ENCODE measurements at regions not wholly inside any gene's neighbourhood (a gene's known extent, or its start where the extent isn't known, plus 50 kb on each side); places are given as distances from the start of the nearest gene placed in this dataset.

DNA sequence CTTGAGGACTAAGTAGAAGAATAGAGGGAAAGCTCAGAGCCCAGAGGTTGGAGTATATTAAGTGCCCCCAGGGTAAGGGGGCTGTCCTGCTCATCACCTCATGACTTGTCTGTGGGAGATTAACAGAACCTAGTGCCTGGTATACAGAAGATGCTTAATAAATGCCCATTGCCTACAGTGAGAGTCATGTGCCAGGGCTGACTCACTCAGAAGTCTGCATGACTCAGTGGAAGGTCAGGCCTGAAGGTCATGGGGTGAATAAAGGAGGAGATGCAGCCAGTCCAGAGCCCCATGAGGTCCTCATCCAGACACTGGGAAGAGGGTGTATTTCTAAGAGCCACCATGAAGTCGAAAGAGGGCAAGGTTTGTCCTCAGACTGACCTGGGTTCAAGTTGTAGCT, 62.5 kb upstream of the TLE3 start:
- DNase-seq (ENCODE audit: low spot score), result no peak

DNA sequence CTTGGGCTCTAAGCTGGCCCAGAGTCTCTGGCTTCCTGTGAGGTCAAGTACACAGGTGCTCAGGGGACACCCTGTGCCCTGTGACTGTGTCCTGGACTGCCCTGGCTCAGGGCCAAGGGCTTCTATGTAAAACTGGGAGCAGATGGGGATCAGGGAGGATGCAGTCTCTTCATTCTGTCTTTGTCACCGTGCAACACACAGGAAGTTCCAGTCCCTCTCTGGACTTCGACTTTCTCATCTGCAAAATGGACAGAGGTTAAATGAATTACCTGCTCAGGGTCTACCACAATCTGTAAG, 61.9 kb upstream of the TLE3 start:
- no peak for DNase-seq (ENCODE audit: low spot score)

DNA sequence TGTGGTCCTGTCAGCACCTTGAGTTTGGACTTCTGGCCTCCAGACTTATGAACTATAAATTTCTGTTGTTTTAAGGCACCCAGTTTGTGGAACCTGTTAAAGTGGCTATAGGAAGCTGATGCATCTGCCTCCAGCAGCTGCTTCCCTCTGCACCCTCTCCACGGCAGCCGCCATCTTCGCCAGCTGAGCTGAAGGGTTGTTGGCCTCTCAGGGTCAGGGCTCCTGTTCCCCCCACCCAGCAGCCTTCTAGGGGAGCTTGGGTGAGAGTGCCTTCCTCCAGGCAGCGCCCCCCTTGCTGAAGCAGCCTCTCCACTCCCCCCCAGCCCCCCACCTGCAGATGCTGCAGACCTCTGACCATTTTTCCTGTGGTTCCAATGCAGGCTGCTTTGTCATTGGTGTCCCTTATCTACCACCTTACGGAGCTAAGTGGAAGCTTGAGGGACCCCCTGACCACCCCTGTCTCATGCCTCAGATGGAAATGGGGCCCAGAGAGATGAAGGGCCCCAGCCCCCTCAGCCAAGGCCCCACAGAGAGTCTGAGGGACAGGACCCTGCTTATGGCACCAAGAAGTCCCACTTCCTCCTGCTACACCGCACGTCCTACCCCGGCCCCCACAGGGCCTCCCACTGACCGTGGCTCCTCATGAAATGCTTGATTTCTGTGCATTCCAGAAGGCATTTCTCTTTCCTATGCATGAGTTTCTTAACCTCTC, 61.4 kb upstream of the TLE3 start:
- DNase-seq (ENCODE audit: low spot score), result no peak

DNA sequence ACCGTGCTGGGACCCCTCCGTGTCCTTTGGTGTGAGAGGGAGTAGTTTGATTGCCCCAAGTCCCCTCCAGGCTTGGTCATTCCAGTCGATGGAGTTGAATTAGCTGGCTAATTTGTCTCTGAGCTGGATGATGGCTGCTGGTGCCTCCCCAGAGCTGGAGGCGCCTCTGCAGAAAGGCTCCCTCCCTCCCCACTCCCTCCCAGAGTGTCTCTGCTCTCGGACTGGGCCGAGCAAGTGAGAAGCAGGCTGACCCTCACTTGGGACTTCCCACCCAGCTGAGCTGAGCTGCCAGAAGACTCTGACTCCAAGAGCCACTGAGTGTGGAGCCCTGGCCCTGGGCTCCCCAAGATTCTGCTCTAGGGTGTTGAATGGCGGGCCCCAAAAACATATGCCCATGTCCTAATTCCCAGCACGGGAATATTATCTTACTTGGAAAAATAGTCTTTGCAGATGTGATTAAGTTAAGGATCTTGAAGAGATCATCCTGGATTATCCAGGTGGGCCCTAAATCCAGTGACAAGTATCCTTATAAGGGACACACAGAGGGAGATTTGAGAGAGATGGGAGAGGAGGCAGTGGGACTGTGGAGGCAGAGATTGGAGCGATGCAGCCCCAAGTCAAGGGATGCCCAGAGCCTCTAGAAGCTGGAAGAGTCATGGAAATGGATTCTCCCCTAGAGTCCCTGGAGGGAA, 60.7 kb upstream of the TLE3 start:
- DNase-seq (ENCODE audit: low spot score), result no peak

DNA sequence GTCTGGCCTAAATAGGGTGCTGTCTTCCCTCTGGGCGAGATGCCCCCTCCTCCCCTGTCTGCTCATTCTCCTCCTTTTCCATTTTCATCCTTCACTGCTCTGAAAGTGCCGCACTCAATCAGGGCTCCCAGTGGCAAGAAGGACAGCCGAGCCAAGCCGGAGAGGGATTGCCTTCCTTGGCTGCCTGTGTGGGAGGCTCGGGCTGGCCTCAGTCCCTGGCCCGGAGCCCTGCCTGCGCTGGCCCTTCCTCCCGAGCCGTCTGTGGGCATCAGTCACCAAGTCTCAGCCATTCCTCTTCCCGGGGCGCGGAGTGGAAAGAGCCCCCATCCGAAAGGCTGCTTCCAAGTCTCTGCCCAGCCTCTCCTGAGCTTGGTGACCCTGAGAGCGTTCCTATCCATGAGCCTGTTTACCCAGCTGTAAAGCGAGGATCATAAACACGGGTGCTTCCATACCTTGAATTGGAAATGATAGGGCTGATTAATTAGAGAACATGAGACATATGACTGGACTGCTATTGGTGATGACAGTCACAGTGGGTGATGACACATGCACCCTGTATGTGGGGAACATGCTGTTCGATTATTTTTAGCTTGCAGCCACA, 59.1 kb upstream of the TLE3 start:
- DNase-seq (ENCODE audit: low spot score), result no peak

DNA sequence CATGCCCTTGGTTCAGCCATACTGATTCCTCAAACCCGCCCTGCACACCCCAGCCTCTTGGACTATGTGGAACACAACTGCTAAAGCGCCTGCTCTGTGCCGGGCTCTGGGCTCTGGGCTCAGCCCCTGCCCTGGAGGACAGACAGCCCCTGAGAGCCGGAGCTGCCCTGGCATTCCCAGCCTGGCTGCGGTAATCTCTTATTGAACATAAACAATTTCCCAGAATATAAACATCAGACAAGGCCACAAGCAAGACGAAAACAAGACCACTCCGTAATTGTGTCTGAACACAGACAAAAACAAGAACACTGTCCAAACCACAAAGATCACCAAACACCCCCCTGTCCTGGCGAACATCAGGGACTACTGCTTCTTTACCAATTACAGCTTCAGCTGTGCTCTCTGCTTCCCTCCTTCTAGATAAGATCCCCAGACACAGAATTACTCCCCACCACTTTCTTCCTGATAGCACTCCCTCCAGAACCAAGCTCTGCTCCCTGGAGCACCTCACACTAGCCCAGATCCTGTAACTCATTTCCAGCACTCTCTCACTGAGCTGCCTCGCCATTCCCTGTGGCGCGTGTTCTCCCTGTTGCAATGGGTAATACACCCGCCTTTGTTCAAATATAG, 57.1 kb upstream of the TLE3 start:
- no peak for DNase-seq (ENCODE audit: low spot score)

DNA sequence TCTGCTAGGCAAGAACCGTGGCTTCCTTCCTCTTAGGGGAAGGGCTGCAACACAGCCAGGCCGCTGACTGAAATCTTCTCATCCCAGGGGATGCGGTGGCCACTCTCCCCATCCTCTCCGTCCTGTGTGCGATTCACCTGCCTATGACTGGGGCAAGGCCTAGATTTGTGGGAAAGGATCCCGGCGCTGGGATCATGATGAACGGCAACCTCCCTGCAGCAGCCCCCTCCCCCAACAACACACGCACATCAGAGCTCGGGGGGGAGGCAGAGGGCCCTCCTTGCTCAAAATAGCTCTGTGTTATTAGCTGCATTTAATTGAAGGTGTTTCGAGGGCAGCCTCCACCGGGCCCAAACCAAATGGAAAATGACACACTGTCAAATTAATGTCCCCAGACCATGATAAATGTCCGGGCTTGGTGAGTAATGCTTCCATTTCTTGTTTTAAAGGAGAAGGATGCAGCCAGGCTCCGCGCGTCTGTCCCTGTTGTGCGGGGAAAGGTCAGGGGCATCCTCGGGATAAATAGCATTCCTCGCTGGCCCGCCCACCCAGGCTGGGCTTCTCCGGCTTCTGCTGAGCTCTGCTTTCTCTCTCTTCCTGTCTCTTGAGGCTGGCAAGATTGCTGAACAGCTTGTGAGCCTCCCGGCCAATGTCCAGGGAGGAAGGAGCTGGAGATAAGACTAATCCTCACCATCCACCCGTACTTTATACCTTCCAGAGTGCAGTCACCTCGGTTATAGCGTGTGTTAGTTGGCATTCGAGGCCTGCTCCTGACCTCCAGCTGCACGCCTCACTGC, 56.4 kb upstream of the TLE3 start:
- DNase-seq (ENCODE audit: low spot score), result no peak

DNA sequence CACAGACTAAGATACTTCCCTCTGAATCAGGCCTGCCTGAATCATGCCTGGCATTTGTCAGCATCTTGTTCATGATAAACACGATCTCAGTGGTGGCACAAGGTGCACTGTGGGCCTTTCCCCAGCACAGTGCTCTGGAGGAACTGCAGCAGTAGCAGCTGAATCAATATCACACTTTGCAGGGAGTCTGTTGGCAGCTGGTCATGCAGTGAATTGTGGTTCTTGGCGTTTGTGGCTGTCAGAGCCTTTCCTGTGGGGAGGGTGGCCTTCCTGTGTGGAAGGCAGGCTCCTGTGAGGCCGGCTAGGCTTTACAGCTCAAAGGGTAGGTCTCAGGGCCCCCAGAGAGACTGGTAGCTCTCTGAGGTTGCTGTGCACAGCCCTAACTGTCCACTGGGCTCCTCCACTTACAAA, 54.4 kb upstream of the TLE3 start:
- DNase-seq (ENCODE audit: low spot score), result no peak

DNA sequence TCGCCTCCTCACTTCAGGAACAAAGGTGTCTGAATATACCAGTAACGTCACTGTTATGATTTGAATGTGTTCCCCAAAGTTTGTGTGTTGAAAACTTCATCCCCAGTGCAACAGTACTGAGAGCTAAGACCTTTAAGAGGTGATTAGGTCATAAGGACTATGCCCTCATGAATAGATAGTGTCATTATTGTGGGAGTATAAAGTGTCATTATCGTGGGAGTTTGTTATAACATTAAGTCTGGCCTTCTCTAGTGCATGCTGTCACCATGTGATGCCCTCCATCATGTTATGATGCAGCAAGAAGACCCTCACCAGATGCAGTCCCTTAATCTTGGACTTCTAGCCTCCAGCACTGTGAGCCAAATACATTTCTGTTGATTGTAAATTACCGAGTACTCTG, 53.7 kb upstream of the TLE3 start:
- DNase-seq (ENCODE audit: low spot score), result no peak

DNA sequence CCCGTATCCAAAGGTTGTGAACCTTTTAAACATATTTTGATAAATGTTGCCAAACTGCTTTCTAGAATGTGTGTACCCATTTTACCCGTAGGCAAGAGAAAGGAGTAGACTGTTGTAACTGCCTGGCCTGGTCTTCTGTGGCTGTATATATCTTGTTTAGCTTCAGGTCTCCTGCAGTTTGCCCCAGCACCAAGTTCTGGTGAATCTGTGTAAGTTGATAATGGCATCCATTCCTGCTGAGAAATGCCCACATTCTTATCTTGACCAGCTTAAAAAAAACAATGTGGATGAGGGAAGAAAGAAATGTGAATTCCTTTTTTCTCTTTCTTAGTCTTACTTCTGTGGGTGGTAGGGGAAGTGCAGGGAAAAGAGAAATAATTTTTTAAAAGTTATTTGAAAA, 53.3 kb upstream of the TLE3 start:
- DNase-seq (ENCODE audit: low spot score), result no peak

DNA sequence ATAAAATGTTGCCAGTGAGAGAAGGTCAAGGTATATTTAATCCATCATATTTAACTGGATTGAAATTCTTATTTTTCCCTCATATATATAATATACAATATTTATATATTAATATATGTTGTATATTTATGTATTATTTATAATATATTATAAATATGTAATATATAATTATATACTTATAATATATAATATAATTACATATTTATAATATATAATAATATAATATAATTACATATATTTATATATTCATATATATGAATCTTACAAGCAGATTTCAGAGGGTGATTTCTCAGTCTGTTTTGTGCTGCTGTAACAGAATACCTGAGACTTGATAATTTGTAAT, 52.7 kb upstream of the TLE3 start:
- no peak for DNase-seq (ENCODE audit: low spot score)

DNA sequence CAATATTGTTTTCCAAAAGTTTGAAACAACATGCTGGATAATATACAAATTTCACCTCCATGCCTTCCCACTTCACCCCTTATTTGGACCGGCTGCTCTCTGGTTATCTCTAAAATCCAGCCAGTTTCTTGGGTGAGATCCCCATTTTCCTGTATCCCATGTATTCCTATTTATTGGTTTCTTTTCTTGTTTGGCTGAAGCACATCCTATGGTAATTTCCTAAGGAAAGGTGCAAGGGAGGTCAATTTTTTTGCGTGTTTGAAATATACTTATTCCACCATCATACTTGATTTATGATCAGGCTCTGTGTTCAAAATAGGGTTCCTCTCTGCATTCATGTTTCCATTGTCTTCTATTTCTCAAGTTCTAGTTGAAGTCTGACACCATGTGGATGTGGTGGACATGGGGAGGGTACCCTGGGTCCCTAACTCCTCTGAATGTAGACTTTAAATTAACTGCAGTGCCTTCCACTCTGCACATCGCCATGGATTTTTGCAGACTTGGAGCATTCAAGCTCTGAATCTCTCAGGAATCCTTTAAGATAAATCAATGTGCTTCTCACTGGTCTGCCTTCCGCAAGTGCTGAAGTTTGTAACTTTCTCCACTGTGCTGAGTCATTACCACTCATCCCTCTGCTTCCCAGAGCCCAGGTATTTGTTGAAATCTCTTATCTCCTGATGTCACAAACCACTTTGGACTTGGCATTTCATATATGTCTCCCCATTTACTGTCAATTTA, 52.1 kb upstream of the TLE3 start:
- no peak for DNase-seq (ENCODE audit: low spot score)

DNA sequence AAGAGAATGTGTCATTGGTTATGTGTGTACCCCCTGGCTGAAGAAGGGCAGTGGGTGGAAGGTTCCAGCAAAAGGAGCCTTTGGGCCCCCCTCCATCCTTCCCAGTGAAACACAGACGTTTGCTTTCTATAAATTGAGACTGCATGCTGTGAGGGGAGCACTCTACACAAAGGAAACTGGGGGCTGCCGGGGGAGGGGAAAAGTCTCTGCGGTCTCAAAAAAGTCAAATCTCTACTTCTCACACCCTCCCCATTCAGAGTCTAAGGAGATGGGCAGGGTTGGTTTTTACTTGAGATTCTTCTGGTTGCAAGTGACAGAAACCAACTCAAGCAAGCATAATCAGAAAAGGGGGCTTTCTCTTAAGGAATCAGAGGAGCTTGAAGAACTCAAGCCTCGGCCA, 50.1 kb upstream of the TLE3 start:
- DNase-seq (ENCODE audit: low spot score), result no peak

Data from CD4-positive, alpha-beta T cell treated with Interleukin-15 for 4 hours (primary cell).